NCI-H82 (cell line): ENCODE measurements at regions not wholly inside any gene's neighbourhood (a gene's known extent, or its start where the extent isn't known, plus 50 kb on each side); places are given as distances from the start of the nearest gene placed in this dataset.
"Not testable (repeated sequence)": the region's sequence is repeated elsewhere in the genome, so short reads cannot be mapped to it uniquely, and the experiment has no call there.

Source experiments
- DNase-seq: peaks from one replicate; lab custom pipeline; 2025; lab: John Stamatoyannopoulos, UW

DNA sequence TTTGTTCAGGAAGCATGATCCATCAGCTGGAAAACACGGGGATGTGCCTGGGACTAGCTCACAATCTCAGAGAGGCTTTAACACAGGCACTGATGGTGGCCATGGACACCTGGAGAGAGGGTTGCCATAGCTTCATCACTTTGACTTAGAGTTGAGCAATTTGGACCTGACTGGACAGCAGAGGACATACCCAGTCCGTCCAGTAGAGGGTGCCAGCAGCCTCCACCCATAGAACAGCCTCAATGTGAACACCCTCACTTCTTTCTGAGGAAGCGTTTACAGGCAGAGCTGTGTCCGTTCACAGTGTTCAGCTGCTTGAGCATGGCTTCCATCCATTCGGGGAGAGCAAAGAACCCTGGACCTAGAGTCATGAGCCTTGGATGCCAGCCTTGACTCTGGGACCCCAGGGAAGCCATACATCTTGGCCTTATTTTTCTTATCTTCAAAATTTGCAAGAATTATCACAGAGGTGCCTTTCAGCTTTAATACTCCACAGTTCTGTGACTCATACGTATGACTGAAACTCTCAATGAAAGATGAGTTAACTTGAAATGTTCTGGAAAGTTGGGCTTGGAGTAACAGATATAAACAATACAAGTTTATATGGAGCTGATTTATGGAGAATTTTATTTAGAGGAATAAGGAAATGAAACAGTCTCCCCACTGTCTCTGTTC, 302.9 kb upstream of the PODXL start:
- DNase-seq, result peak; percentile 85

DNA sequence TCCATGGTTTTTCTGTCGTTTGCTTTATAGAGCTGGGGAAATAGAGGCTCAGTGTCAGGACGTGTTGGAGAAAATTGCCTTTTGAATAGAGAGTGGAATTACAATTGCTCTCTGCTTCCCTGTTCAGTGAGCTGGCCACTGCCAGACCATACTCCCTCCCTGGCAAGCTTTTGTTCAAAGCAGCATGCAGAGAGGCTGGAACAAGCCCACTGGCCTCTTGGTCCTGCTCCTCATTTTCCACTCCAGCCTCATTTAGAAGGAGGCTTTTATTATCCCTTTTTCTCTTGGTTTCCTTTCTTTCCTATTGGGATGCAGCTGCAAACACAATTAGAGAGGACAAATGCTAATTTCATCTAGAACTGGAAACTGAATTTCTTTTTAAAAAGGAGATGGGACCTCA, 302.2 kb upstream of the PODXL start:
- no peak for DNase-seq

DNA sequence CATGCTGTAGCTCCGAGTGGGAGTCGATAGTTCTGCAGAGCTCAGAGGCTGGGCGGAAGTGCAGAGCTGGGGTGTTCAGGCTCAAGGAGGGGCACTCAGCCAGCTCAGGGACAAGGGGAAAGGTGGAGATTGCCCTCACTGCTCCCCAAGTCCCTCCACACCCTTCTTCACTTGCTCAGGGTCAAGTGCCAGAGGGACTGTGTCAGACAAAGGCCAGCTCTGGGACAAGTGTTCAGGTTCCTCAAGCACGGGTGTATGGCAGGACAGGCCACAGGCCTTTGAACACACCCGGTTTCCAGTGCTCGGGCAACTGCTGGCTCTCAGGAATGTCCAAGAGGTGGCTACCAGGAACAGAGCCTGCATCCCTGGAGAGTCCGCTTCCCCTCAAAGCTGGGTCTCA, 293.0 kb upstream of the PODXL start:
- no peak for DNase-seq

DNA sequence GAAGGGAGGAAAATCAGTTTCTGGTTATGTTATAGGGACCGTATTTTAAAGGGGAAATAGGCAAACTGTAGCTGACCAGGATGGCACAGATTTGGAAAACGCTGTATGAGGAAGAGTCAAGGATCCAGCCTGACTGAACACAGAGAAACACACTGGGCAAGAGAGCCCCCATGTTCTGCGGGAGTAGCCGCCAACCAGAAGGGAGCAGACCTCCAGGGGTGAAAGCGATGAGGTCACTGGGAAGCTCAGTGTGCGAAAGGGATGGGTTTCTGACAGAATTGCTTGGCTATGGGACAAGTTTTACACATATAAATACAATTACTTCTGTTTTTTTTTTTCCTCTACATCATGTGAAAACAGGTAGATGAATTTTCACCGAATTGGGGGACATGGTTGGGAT, 291.6 kb upstream of the PODXL start:
- DNase-seq, result no peak

DNA sequence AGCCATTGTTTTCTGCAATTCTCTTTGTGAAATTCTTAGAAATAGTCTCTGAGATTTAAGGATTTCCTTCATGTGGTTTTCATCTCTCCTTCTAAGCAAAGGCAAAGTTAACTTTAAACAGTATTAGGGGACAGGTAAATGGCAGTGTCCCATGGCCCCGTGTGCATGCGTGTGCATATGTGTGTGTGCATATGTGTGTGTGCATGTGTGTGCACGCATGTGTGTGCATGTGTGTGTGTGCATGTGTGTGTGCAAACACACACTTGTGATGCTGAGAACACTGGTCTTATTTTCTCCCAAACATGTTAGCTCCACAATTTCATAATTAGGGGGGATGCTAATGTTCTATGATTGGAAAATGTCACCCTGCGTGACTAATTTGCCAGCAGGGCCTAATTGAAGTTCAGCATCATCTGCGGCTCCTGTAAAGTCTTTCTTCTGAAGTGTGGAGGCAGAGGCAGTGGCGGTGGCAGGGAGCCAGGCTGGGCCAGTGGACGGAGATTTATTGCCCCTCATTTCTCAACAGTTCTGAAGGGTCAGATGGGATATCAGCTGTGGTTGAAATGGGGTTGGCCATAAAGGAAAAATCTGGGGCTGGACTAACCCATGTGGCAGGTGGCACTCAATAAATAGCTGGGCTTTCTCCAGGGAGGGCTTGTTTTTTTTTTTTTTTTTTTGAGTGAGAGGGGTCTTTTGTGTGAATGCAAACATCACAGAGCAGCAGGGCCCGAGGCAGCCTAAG, 289.3 kb upstream of the PODXL start:
- DNase-seq, result no peak

DNA sequence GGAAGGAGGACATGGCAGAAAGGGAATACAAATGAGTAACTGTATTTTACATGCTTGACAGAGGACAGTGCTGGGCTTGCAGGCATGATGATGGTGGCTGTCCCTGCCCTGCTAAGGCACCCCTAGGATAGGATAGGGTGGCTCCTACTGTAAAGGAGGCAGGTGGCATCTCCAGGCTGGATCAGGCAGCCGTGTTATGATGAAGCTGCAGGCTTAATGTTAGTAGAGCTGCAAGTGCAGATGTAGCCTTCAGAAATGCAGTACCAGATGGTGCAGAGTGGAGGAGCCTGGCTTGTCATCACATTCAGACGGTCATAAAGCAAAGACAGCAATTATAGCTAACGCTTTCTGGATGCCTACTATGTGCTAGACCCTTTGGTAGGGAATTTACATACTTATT, 287.9 kb upstream of the PODXL start:
- peak; percentile 84 for DNase-seq

DNA sequence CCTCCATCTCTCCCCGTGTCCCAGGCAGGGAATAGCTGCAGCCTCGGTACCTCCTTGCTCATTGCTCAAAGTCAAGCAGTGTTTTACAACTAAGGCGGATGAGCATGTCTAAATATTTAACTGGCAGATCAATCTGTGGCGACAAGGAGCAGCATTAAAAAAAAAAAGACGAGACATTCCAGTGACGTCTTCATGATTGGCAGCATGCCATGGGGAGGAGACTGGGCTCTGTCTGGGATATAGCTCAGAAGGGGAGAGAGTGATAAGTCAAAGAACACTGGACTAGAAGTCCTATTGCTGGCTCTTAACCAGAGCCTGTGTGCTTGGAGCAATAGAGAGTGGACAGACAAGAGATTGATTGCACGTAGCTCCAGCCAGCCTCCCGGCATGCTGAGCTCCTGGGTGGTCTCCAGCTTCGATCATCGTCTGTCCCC, 287.5 kb upstream of the PODXL start:
- peak; percentile 29 for DNase-seq

DNA sequence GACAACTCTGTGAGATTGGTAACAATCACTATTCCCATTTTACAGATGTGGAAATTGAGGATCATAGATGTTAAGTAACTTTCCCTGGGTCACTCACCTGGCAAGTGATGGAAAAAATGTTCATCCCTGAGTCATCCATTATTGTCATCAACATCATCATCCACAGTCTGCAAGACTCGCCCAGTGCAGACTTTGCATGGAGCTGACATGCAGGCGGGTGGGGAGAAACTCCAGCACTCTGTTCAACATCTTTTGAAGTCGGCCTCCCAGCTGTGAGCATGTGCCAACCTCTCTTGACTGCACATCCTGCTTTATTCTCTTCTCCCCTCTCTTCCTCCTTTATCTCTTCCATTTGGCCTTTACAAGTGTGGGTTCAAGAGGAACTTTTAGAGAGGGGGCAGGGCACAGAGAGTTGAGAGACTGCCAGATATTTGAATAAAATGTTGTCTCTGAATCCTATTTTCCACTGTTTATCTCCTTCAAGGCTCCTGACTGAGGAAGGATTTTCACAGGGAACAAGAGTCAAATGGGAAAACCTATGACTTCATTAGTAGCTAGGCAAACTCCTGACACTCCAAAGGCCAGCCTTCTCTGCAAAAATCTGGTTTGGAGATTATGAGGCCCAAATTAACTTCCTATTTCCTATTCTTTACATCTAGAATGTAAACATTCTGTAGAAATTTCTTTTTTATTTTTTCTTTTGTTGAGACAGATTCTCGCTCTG, 283.7 kb upstream of the PODXL start:
- DNase-seq, result no peak

DNA sequence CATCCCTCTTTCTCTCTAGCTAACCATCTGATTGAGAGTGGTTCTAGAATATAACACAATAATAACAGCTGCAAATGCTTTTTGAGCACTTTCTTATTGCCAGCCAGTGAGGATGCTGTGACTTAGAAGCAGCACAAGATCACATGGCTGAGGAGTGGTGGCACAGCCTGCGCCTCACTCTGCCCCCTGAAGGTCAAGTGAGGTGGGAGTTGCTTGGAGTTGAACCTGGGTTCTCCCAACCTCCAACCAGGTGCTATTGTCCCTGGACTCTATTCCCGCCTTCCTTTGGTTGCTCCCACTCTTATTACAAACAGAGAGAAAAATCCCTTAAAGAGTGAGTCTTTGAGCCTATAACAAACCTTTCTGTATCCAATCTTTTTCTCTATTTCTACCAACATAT, 280.3 kb upstream of the PODXL start:
- DNase-seq, result peak; percentile 12

DNA sequence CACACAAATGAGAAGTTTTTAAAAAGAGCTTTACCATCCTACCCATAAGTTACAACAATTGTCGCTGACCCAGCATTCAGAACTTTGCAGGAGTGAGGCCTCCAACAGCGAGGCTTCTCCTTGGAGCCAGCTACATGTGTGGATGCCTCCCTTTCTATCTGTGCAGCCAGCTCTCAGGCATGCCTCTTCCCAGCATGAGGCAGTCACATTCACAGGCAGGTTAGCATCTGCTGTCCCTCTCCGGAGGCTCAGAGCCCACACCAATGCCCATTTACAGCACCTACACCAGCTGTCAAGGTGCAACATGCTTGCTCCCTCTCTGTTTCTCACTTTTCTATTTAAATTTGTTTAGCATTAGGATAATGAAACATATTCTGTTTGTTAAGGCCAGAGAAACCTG, 278.7 kb upstream of the PODXL start:
- no peak for DNase-seq

DNA sequence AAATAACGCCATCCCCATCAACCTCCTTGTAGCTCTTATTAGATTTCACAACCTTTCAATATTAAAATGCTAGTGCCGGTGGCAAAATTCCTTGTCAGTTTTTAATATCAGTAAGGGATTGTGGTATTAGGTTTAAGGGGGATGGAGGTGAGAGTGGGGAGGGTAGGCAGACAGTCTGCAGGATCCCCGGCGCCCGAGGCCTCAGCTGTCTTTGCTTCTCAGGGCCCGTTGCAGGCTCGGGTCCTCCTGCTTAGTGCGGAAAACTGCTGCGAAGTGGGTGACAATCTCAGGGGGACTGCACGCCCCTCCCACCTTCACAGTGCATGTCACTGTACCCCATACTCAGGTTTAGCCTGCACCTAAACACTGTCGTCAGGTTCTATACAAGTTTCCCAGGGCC, 274.3 kb upstream of the PODXL start:
- DNase-seq, result no peak

DNA sequence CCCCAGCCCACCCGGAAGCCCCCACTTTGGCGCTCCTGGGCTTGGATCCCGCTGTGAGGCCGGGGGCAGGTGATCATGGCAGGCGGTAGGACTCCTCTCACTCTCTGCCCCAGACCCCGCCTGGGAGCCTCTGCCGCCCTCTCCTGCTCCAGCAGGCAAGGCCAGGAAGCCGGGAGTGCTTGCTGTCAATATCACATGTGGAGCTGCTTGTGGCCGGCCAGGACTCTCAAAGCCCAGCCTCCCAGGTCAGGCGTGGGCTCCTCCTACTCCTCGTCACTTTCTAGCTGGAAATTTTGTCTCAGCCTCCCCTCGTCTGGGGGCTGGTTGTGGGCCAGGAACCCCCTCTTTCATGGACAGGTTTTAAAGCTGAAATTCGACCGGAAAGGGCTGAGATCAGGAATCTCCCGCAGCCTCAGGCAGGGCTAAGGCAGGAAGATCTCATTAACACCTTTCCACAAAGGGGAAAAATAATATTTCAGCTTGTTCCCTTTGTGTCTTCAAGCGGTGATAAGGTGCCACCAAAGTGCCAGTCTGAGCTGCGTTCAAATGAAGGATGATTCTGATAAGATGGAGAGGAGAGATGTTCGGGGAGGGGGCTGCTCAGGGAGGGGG, 273.6 kb upstream of the PODXL start:
- DNase-seq, result peak; percentile 37

DNA sequence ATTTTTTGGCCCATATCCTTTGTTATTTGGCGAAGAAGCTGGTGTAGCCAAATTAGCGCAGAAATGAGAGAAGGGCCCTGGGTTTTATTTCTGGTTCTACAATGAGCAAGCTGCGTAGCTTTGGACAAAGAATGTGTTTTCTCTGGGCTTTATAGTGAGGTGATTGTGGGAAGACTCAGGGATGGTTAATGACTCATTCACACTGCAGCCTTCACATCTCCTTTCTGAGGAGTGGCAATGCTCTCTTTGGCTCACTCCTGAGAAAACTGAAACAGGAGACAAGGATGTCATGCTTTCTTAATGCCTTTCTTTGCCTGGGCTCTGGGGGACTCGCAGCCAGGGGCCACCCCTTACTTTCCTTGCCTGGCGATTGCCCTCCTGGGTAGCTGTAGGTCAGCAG, 271.0 kb upstream of the PODXL start:
- DNase-seq, result no peak

DNA sequence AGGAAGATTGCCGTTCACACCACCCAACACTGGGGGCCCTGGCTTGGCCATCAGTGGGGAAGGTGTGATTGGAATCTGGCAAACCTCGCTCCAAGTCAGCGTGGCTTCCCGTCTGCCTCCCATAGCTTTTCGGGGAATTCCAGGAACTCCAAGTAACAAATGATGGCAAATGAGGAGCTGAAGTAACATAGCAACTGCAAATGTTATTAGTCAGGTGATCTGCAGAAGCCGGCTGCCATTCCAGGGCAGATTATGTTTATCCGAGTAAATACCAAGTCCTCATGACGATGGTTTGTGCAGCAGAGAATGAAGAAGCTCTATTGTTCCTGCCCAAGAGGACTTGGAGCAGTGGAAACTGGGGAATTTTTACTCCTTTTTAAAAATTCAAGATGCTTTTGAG, 270.5 kb upstream of the PODXL start:
- DNase-seq, result peak; percentile 68

DNA sequence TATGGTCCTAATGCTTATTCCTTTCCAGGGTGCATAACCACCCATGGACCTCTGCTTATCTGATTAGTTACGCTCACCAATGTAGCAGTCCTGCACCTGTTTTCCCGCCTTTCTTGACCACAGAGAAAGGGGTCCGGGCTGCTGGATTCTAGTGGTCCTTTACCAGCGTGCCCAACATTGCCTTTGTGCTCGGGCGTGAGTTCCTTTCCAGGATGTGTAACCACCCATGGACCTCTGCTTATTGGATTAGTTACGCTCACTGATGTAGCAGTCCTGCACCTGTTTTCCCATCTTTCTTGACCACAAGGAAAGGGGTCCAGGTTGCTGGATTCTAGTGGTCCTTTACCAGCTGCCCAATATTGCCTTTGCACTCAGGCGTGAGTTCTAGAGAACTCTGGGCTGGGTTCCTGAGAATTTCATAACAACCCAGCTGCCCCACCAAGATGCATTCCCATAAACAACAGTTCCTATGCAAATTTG, 267.6 kb upstream of the PODXL start:
- DNase-seq, result not testable (repeated sequence)

DNA sequence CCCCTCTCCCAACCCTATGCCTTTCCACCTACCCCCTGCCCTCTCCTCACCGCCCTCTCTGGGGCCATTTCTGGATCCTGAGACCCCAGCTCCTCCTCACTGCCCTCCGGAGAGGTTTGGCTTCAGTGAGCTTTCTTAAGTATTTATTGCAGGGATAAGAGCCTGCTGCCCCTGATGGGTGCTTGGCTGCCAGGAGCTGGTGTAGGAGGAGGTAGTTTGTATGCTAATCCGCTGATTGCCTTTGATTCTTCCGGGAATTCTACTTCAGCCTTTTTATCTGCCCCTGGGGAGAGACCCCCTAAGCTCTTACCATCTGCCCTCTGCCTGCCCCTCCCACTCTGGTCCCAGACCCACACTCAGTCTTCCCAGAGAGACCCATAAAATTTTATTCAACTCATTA, 263.5 kb upstream of the PODXL start:
- peak; percentile 96 for DNase-seq

DNA sequence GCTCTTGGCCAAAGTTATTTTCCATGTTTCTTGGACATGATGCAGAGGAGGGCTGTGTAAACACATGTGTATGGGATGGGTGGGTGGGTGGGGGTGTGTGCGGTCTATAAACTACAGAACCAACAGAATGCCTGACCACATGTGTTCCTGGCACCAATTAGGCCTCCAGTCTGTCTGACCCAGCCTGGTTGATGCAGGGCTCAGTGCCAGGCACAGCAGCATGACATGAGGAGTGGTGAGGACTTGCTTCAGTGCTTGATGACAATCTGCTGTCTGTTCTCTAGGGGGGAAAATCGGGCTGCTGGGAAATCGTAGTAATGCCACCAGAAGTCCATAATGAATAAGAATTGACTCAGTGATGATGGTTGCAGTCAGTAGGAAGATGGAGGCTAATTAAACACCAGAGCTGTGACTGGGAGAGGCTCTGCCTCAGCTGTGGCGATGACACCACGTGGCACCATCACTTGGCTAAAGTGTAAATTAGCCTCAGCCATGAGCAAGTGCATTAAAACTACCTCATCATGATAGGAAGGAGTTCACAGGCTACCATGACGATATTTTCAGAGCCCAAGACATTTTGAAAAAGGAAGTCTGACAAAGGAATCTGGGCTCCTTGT, 260.1 kb upstream of the PODXL start:
- no peak for DNase-seq

DNA sequence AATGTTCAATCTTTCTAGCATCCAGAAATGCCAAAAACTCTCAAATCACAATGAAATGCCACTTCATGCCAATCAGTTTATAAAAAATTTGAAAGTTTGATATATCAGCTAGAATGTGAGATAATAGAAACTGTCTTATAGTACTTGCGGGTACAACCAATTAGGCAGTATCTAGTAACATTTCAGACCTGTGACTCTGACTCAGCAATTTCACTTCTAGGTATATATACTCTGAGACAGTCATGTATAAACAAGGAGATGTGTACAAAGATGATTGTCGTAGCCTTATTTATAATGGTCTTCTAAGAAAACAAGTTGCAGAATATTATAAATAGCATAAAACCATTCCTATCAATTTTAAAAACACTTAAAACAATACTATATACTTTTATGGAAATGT, 252.3 kb upstream of the PODXL start:
- DNase-seq, result no peak

DNA sequence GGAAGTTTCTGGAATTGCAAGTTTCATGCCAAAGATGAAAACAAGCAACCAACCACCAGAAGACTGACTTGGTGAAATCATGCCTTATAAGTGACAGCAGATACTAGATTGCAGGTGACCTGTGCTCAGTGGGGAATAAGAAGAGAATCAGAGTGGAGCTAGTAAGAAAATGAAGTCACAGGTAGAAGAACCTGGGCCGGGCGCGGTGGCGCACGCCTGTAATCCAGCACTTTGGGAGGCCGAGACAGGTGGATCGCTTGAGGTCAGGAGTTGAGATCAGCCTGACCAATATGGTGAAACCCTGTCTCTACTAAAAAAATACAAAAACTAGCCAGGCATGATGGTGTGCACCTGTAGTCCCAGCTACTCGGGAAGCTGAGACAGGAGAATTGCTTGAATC, 251.7 kb upstream of the PODXL start:
- not testable (repeated sequence) for DNase-seq

DNA sequence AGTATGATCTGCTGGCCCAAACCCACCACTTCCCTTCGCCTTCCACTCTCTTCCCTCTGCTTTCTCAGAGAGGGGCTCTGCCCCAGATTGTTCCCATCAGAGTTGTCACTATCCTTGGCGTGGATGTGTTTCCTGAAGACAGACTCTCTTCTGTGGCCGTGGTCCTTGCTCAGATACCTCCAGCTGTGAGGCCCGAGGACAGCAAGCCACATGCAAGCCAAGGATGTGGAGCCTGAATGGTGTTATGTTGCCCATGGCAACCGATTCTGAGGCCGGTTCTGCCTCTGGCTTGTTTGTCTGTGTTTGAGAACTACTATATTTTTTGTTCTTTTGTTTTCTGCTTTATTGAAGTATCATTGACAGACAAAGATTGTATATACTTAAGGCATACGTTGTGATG, 247.4 kb upstream of the PODXL start:
- DNase-seq, result no peak

DNA sequence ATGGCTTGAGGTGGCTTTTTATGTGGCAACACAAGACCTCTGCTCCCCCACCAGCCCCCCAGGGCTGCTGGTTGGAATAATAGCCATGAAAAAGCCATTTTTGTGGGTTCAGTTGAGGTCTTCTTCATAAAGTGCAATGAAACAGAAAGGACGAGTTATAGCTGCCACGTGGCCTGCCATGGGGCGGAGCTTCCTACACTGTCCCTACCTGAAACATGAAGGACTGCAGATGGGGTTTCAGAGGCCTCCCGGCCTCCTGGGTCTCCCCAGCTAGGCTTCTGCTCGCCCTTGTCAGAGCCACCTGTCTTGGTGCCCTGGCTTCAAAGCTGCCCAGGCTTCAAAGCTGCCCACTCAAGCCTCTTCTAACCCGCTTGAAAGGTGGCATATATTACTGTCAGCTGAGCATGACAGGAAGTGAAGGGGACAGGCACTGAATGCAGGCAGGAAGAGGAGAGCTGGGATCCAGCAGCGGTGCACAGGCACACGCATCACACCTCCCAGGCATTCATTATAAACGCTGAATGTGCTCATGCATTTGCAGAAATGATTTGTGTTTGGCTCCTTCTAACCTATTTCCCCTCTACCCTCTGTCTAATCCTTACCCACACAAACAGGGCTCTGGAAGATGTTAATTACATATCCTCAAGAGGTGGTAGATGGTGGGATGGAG, 245.9 kb upstream of the PODXL start:
- DNase-seq, result no peak

DNA sequence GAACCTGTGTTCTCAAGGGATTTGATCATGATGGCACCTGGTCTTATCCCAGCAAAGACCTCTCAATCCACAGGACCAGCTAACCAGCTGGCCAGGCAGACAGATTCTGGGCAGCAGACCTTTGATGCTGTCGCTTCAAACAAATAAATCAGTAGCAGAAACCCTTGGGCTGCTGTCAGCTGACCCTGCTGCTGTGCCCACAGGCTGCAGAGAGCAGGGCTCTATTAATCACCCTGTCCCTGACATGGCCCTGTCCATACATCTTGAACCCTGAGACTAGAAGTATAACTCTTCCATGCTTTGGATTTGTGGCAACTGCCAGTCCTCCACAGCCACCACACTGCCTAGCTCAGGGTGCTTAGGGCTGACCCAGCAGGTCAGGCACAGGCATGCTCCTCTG, 244.1 kb upstream of the PODXL start:
- no peak for DNase-seq
